ENCODE measurements at regions not wholly inside any gene's neighbourhood (a gene's known extent, or its start where the extent isn't known, plus 50 kb on each side); places are given as distances from the start of the nearest gene placed in this dataset.
"Not testable (repeated sequence)": the region's sequence is repeated elsewhere in the genome, so short reads cannot be mapped to it uniquely, and the experiment has no call there.

GRCh38 chr2:190748966-190749365 is 100.1 kb downstream of the NAB1 start:
- no peaks in the 10 kb centered on the region for H3K36me3 ChIP-seq (ENCODE audit: insufficient read depth, low read length)
- no peak overlapping the region for H3K27ac ChIP-seq (ENCODE audit: low read depth, low read length)
- Mint-ChIP-seq H3K4me3 (ENCODE audit: unreplicated experiment) (no peak overlapping the region), H3K27ac (ENCODE audit: unreplicated experiment) (no peak overlapping the region), H3K9me3 (ENCODE audit: unreplicated experiment) (peaks cover 2% of the 10 kb centered on the region), H3K4me1 (ENCODE audit: low read depth, unreplicated experiment) (peaks cover 9% of the 10 kb centered on the region), H3K36me3 (ENCODE audit: low read depth, unreplicated experiment) (no peaks in the 10 kb centered on the region), H3K27me3 (ENCODE audit: low read depth, unreplicated experiment) (no peaks in the 10 kb centered on the region)
- H3K4me1 ChIP-seq (ENCODE audit: insufficient read depth, low read length) = no peaks in the 10 kb centered on the region
- H3K27me3 ChIP-seq (ENCODE audit: insufficient read depth, low read length) = no peaks in the 10 kb centered on the region
- H3K79me2 ChIP-seq (ENCODE audit: insufficient read depth, low read length) = no peaks in the 10 kb centered on the region
- no peak for FAIRE-seq
- no peak overlapping the region for H3K4me2 ChIP-seq (ENCODE audit: low read length)
- no peak overlapping the region for H3K9ac ChIP-seq (ENCODE audit: low read length)
- no peak overlapping the region for H2AFZ ChIP-seq (ENCODE audit: low read depth, low read length)
- H3K4me3 ChIP-seq (ENCODE audit: insufficient read depth, low read depth, low read length) = no peak overlapping the region
- TF ChIP-seq CTCF (IDR thresholded peaks at IDR 0.05; ENCODE audit: insufficient read depth, low read depth, low read length) (no peak), EZH2 (IDR thresholded peaks at IDR 0.05; ENCODE audit: insufficient read depth, low read length) (no peak)
- no peaks in the 10 kb centered on the region for H4K20me1 ChIP-seq (ENCODE audit: insufficient read depth, low read length)
- DNase-seq (ENCODE audit: low read depth) = no peak
- no peaks in the 10 kb centered on the region for H3K9me3 ChIP-seq (ENCODE audit: insufficient read depth, low read depth, low read length)

- TF ChIP-seq EZH2 (IDR thresholded peaks at IDR 0.05; ENCODE audit: insufficient read depth, low read length) (no peak), CTCF (IDR thresholded peaks at IDR 0.05; ENCODE audit: insufficient read depth, low read depth, low read length) (no peak)
- Histone ChIP-seq H3K9me3 (ENCODE audit: insufficient read depth, low read depth, low read length) (no peaks in the 10 kb centered on the region), H3K4me1 (ENCODE audit: insufficient read depth, low read length) (no peaks in the 10 kb centered on the region), H2AFZ (ENCODE audit: low read depth, low read length) (no peak overlapping the region), H3K4me3 (ENCODE audit: insufficient read depth, low read depth, low read length) (no peak overlapping the region), H3K9ac (ENCODE audit: low read length) (no peak overlapping the region), H3K36me3 (ENCODE audit: insufficient read depth, low read length) (no peaks in the 10 kb centered on the region), H3K27me3 (ENCODE audit: insufficient read depth, low read length) (no peaks in the 10 kb centered on the region), H3K27ac (ENCODE audit: low read depth, low read length) (no peak overlapping the region), H4K20me1 (ENCODE audit: insufficient read depth, low read length) (no peaks in the 10 kb centered on the region), H3K4me2 (ENCODE audit: low read length) (no peak overlapping the region), H3K79me2 (ENCODE audit: insufficient read depth, low read length) (no peaks in the 10 kb centered on the region)
- Mint-ChIP-seq H3K9me3 (ENCODE audit: unreplicated experiment) (peaks cover 7% of the 10 kb centered on the region), H3K27ac (ENCODE audit: unreplicated experiment) (no peak overlapping the region), H3K4me3 (ENCODE audit: unreplicated experiment) (no peak overlapping the region), H3K36me3 (ENCODE audit: low read depth, unreplicated experiment) (no peaks in the 10 kb centered on the region), H3K27me3 (ENCODE audit: low read depth, unreplicated experiment) (no peaks in the 10 kb centered on the region), H3K4me1 (ENCODE audit: low read depth, unreplicated experiment) (peaks cover 8% of the 10 kb centered on the region)
- FAIRE-seq (no peak), DNase-seq (ENCODE audit: low read depth) (peak; percentile 43)
Measured at GRCh38 chr2:190755772-190756415, 107.0 kb downstream of the NAB1 start.

GRCh38 chr2:190759749-190760213 is 110.9 kb downstream of the NAB1 start:
- Histone ChIP-seq H4K20me1 (ENCODE audit: insufficient read depth, low read length) (no peaks in the 10 kb centered on the region), H3K27ac (ENCODE audit: low read depth, low read length) (peak overlapping the region; percentile 29), H3K9ac (ENCODE audit: low read length) (no peak overlapping the region), H2AFZ (ENCODE audit: low read depth, low read length) (no peak overlapping the region), H3K4me1 (ENCODE audit: insufficient read depth, low read length) (peaks cover 6% of the 10 kb centered on the region), H3K36me3 (ENCODE audit: insufficient read depth, low read length) (no peaks in the 10 kb centered on the region), H3K27me3 (ENCODE audit: insufficient read depth, low read length) (no peaks in the 10 kb centered on the region), H3K4me2 (ENCODE audit: low read length) (peak overlapping the region; percentile 60), H3K79me2 (ENCODE audit: insufficient read depth, low read length) (no peaks in the 10 kb centered on the region), H3K4me3 (ENCODE audit: insufficient read depth, low read depth, low read length) (no peak overlapping the region), H3K9me3 (ENCODE audit: insufficient read depth, low read depth, low read length) (no peaks in the 10 kb centered on the region)
- DNase-seq (ENCODE audit: low read depth) (peak; percentile 85), FAIRE-seq (peak; percentile 32)
- Mint-ChIP-seq H3K27ac (ENCODE audit: unreplicated experiment) (peak overlapping the region; percentile 59), H3K27me3 (ENCODE audit: low read depth, unreplicated experiment) (no peaks in the 10 kb centered on the region), H3K36me3 (ENCODE audit: low read depth, unreplicated experiment) (no peaks in the 10 kb centered on the region), H3K4me3 (ENCODE audit: unreplicated experiment) (no peak overlapping the region), H3K4me1 (ENCODE audit: low read depth, unreplicated experiment) (peaks cover 18% of the 10 kb centered on the region), H3K9me3 (ENCODE audit: unreplicated experiment) (peaks cover 5% of the 10 kb centered on the region)
- no peak for TF ChIP-seq CTCF (IDR thresholded peaks at IDR 0.05; ENCODE audit: insufficient read depth, low read depth, low read length)
- no peak for TF ChIP-seq EZH2 (IDR thresholded peaks at IDR 0.05; ENCODE audit: insufficient read depth, low read length)

GRCh38 chr2:190760353-190761150 is 111.7 kb downstream of the NAB1 start:
- peaks cover 25% of the 10 kb centered on the region for H3K4me1 Mint-ChIP-seq (ENCODE audit: low read depth, unreplicated experiment)
- not testable (repeated sequence) for H3K36me3 Mint-ChIP-seq (ENCODE audit: low read depth, unreplicated experiment); H3K9me3 Mint-ChIP-seq (ENCODE audit: unreplicated experiment); DNase-seq (ENCODE audit: low read depth); H3K36me3 ChIP-seq (ENCODE audit: insufficient read depth, low read length); H3K4me3 ChIP-seq (ENCODE audit: insufficient read depth, low read depth, low read length); H2AFZ ChIP-seq (ENCODE audit: low read depth, low read length); H3K9me3 ChIP-seq (ENCODE audit: insufficient read depth, low read depth, low read length); H4K20me1 ChIP-seq (ENCODE audit: insufficient read depth, low read length); H3K9ac ChIP-seq (ENCODE audit: low read length); H3K4me3 Mint-ChIP-seq (ENCODE audit: unreplicated experiment); H3K27me3 Mint-ChIP-seq (ENCODE audit: low read depth, unreplicated experiment); H3K27me3 ChIP-seq (ENCODE audit: insufficient read depth, low read length); FAIRE-seq; H3K4me1 ChIP-seq (ENCODE audit: insufficient read depth, low read length); H3K79me2 ChIP-seq (ENCODE audit: insufficient read depth, low read length)
- Histone ChIP-seq H3K4me2 (ENCODE audit: low read length) (peak overlapping the region; percentile 60), H3K27ac (ENCODE audit: low read depth, low read length) (peak overlapping the region; percentile 10)
- H3K27ac Mint-ChIP-seq (ENCODE audit: unreplicated experiment) = peak overlapping the region; percentile 59
